NOMO-1 (cell line): ENCODE measurements at regions not wholly inside any gene's neighbourhood (a gene's known extent, or its start where the extent isn't known, plus 50 kb on each side); places are given as distances from the start of the nearest gene placed in this dataset.

Experiments
- DNase-seq, 2 experiments: peaks; one replicate each; lab custom pipeline; 2025; ENCODE audit not compliant: unreplicated experiment in 2 of 2; lab: John Stamatoyannopoulos, UW

DNA sequence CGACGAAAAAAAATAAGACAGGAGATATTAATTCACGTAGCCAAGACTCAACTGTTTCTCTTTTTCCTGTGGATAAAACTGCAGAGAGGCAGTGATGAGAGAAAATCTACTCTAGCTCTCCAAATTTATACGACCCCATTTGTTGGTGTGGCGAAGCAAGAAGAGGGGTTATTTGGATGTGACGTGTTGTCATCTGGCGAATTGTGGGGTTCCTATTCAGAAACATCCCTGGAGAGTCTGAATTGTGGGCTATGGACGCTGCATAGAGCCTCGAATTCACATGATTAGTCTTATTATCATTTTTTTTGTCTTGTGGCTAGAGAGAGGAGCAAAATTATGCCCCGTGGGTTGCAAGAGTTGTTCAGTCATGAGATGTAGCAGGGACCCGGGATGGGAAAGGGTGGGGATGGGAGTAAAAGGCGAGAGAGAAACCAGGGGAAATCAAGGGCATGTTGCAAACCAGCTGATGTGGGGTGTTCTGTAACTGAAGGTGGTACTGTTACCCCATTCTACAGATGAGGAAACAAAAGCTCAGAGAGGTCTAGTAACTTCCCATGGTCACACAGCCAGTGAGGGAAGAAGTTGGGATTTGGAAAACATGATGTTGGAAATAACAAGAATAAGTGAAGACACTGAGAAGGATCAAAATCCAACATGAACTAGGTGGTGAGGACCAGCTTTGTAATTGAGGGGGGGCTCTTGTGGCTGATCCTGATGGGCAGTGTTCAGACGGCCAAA, 69.2 kb upstream of the SFMBT2 start:
- DNase-seq: no peak

DNA sequence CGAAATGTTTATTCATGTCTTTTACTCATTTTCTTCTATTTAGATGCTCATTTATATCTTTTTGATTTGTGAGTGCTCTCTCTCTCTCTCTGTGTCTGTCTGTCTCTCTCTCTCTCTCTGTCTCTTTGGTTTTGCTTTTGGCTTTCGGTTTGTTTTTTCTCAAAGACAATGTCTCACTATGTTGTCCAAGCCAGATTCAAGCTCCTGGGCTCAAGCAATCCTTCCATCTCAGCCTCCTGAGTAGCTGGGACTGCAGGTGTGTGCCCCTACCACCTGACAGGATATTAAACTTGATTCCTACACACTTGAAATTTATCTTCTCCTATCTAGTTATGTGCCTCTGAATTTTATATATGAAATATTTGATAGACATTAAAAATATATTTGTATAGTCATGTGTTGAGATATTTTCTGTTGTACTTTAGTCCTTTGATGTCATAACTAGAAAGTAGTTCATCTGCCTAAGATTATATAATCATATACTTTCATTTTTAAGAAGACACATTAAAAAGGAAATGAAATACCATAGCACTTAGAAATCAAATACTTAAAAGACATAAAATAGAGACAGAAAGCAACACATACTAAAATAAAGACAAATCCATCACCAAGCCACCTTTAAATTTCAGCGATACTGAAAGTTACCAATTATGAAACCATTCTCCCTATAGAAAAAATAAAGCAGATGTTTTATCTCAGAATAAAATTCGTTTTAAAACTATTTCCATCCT, 68.1 kb upstream of the SFMBT2 start:
- DNase-seq: no peak

DNA sequence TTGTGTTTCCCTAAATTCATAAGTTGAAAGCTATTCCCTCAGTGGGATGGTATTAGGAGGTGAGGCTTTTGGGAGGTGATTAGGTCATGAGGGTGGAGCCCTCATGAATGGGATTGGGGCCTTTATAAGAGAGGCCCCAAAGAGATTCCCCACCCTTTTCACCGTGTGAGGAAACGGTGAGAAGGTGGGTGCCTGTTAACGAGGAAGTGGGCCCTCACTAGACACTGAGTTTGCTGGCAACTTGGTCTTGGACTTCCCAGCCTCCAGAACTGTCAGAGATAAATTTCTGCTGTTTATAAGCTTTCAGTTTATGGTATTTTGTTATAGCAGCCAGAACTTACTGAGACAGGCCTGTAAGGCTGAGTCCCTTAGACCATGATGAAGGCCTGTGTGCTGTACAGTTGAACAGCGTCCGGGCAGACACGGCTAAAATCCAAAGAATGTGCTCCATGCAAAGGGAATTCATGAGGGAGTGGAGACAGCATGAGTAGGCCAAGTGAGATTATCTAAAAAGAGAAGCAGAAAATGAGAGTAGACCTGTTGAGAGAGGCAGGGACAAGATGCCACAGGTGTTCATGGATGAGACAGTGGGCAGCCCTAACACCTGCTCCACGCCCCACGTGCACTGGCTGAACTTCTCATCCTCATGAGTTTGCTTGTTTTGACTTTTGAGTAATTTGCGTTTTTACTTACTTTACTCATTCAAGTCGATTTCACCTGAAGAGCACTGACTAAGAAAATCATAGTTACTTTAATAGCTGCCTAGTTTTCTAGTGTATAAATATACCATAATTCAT, 66.9 kb upstream of the SFMBT2 start:
- DNase-seq: no peak

DNA sequence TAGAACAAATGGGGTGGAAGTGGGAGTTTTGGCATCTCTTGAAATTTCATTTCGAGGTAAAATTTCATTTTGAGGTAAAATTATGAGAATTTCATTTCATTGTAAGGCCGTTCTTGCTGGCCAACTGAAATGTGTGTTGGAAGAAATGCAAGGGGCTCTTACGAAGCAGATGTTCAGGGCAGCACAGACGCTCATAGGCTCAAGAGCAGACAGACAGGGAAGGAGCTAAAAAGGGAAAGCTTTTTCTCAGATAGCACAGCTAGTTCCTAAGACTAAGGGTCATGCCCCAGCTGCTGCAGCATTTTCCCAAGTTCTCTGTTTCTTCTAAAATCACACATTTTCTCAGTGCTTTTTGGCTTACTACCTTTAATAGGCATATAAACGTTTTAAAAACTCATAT, 65.1 kb upstream of the SFMBT2 start:
- peak in 1 of 2 experiments; percentile 9 for DNase-seq

DNA sequence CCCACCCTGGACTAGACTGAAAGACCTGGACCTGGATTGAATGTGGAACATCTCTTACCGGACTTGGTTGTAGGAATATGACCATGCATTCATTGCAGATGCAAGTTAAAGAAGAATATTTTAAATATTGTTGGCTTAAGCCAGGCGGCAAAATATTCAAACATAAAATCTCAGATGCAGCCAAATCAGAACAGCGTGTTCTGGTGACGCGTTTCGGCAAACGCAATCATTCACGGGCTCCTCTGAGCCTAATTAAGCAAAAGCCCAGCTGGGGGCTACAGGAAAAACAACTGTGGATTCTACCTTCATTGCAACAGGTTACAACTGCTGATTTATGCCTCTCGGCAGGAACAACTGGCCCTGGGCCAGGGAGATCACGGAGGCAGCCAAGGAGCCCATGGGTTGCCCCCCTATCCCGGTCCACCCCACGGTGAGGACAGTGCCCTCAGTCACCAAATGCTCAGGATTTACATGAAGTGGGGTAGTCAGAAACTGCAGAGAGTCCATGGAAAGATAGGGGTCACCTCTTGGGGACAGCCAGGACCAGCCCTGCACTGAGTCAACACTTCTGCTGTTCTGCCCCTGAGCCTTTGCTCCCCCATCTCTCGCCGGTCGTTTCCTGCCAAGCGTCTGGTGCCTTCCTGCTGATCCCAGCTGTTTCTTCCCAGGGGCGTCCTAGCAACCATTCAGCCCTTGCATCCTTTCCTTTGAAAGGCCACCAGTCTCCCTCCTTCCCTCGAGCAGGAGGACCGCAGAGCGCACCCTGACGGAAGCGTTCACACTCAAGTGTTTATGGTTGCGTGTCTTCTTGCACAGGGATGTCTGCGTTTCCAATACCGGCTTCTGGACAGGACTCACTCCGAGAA, 64.4 kb upstream of the SFMBT2 start:
- DNase-seq: no peak

DNA sequence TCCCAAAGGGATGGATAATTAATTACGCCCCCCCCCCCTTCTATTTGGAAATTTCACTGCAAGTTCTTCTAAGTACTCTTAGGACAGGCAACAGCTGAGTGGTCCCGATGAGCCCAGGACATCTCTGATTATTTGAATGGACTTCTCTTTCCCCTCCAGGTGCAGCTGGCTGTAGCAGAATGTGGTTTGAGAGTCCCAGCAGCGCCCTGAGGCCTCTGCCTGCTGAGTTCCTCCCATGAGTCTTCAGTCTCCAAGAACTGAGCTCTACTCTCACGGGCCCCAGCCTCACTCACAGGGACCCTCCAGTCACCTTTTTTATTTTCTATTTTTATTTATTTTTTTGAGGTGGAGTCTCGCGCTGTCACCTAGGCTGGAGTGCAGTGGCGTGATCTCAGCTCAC, 63.6 kb upstream of the SFMBT2 start:
- DNase-seq: no peak

DNA sequence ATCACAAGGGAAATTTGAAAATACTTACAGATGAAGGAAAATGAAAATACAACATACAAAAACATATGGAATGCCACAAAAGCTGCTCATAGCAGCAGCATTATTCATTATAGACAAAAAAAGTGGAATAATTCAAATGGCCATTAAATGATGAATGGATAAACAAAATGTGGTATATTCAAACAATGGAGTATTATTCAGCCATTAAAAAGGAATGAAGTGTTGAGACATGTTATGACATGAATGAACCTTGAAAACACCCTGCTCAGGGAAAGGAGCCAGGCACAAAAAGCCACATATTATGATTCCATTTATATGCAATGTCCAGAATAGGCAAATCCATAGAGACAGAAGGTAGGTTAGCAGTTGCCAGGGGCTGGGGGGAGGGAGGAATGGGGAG, 62.6 kb upstream of the SFMBT2 start:
- no peak for DNase-seq

DNA sequence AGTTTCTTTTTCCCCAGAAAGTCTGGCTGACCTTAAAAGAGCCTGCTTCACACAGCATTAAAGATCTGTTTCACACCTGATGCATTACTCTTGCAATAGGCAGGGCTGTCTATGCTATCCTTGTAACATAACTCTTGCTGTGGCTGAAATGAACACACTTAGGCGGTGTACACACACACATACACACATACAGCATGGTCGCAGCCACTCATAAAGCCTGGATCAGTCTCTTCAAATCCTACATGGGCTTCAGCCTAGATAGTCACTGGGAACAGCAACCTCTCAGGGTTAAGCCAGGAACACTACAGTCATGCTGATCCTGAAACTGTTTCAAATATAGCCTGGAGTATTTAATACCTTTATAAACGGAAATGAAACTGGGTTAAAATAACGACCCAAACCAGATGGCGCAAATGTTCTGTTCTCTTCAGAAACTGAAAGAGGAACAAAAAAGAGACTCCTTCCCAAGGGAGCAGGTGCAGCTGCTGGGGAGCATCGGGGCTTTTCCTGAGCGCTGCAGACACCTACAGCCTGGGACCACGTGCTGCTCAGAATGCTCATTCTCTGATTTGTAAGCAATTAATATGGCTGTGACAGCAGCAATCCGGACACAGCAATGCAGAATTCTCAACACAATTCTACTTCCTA, 61.0 kb upstream of the SFMBT2 start:
- DNase-seq: peak; percentile 70 to 88

DNA sequence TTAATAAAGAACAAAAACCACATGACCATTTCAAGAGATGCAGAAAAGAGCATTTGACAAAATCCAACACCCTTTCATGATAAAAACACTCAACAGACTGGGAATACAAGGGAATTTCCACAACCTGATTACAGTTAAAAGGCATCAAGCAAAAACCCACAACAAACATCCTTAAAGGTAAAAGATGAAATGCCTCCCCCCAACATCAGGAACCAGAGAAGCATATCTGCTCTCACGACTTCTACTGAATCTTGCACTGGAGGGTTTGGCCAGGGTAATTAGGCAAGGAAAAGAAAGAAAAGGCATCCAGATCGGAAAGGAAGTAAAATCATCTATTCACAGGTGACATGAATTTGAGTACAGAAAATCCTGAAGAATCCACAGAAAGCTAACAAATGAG, 59.5 kb upstream of the SFMBT2 start:
- DNase-seq: no peak

DNA sequence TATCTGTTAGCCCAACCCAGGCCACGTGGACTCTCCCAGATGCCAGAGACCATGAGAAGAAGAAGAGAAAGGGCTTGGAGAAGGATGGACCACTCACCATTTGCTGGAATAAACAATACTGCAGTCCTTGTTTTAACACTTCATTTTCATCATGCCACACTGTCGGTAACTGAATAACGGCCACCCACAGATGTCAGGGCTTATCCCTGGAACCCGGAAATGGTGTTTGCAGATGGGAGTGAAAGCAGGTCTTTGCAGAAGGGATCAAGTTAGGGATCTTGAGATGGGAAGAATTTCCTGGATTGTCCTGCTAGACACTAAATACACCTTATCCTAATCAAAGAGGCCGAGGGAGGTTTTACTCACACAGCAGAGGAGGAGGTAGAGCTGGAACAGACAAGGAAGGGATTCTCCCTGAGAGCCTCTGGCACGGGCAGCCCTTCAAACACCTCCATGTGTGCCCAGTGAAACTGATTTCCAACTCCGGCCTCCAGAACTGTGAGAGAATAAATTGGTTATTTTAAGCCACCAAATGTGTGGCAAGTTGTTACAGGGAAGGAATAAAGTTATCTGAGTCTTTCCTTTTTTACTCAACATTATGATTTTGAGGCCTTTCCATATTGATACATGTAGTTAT, 56.3 kb upstream of the SFMBT2 start:
- DNase-seq: no peak

DNA sequence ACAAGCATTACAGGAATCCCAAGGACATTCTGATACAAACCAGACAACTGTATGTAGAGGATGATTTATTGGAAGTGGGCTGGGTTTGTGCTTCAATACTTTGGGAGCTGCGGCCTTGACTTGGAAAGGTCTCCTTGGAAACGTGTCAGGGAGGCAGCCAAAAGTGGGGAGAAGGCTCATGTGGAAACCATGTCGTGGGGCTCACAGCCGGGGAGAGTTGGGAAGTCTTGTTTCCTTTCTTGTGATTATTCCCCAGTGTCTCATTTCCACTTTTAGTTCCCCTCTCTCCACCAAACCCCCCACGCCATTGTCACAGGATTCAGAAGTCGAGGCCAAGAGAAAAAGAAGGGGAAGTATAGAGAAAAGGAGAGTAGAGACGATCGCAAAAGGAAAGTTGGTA, 53.9 kb upstream of the SFMBT2 start:
- no peak for DNase-seq
